ENCODE measurements at regions not wholly inside any gene's neighbourhood (a gene's known extent, or its start where the extent isn't known, plus 50 kb on each side); places are given as distances from the start of the nearest gene placed in this dataset.
A peak's percentile ranks its signal among the peaks of the same experiment; 100 is the strongest.

DNA sequence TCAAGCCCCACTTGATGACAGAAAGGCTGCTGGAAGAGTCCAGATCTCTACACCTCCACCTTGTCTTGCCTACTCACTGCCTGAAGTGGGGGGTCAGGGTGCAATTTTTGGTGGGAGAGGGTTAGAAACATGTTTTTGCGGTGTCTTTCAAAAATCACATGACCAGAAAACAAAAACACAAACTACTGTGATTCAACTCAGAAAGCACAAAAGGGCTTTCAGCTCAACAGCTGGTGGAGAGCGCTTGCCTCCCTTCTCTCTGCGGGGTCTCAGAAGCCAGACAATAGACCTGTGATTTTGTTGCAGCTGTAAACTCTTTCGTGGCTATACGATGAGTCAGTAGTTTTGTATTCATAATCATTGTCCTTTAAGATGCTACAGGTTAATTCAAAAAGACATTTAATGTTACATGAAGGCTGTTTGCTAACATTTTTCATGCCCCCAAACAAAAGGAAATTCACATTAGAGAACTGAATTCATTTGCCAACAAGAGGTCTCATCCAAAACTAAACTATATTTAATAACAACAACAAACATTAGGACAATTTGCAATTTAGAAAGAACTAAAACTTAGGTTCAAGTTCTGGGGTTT, 172.6 kb upstream of the RAI14 start:
- H3K4me1 ChIP-seq (ENCODE audit: low read depth): peaks cover under 1% of the 10 kb centered on the region
- no peak overlapping the region for H3K4me3 ChIP-seq
- TF ChIP-seq CTCF (IDR thresholded peaks at IDR 0.05; ENCODE audit: low read depth, low read length): no peak
- no peak overlapping the region for H3K27ac ChIP-seq
- no peaks in the 10 kb centered on the region for H3K36me3 ChIP-seq
- H3K9me3 ChIP-seq (ENCODE audit: low read depth): no peaks in the 10 kb centered on the region
- no peak for DNase-seq (ENCODE audit: low read depth in 1 of 2, low spot score in 1 of 2)
- H3K27me3 ChIP-seq: no peaks in the 10 kb centered on the region

DNA sequence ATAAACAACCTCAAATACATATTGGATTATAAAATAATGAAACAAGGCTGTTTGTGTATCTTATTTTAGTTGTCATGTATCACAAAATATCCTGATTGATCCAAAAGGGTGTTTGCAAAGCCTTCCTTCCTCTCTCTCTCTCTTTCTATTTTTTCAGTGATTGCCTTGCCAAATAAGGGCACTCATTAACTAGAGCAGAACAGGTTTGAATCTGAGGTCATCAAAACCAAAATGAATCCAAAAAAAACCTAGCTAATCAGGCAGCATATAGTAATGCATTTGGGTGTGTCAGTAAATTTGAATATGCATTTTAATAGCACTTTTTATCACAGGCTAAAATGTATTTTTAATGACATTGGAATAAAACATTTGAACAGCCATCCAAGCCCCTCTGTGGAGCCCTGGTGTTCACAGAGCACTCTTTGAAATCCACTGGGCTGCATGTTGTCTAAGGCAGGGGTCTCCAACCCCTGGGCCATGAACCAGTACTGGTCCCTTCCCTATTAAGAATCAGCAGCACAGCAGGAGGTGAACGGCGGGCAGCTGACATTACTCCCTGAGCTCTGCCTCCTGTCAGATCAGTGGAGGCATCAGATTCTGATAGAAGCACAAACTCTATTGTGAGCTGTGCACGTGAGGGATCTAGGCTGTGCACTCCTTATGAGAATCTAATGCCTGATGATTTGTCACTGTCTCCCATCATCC, 171.8 kb upstream of the RAI14 start:
- no peak overlapping the region for H3K4me3 ChIP-seq
- DNase-seq (ENCODE audit: low read depth in 1 of 2, low spot score in 1 of 2): no peak
- peaks cover 8% of the 10 kb centered on the region for H3K4me1 ChIP-seq (ENCODE audit: low read depth)
- no peaks in the 10 kb centered on the region for H3K36me3 ChIP-seq
- no peaks in the 10 kb centered on the region for H3K27me3 ChIP-seq
- no peak for TF ChIP-seq CTCF (IDR thresholded peaks at IDR 0.05; ENCODE audit: low read depth, low read length)
- no peak overlapping the region for H3K27ac ChIP-seq
- H3K9me3 ChIP-seq (ENCODE audit: low read depth): no peaks in the 10 kb centered on the region

- Histone ChIP-seq H3K27ac (no peak overlapping the region), H3K9me3 (ENCODE audit: low read depth) (no peaks in the 10 kb centered on the region), H3K4me1 (ENCODE audit: low read depth) (peaks cover 12% of the 10 kb centered on the region), H3K36me3 (no peaks in the 10 kb centered on the region), H3K27me3 (no peaks in the 10 kb centered on the region), H3K4me3 (no peak overlapping the region)
- no peak for TF ChIP-seq CTCF (IDR thresholded peaks at IDR 0.05; ENCODE audit: low read depth, low read length)
- no peak for DNase-seq (ENCODE audit: low read depth in 1 of 2, low spot score in 1 of 2)
These were observed 170.4 kb upstream of the RAI14 start for GRCh38 chr5:34485768-34486030.

DNA sequence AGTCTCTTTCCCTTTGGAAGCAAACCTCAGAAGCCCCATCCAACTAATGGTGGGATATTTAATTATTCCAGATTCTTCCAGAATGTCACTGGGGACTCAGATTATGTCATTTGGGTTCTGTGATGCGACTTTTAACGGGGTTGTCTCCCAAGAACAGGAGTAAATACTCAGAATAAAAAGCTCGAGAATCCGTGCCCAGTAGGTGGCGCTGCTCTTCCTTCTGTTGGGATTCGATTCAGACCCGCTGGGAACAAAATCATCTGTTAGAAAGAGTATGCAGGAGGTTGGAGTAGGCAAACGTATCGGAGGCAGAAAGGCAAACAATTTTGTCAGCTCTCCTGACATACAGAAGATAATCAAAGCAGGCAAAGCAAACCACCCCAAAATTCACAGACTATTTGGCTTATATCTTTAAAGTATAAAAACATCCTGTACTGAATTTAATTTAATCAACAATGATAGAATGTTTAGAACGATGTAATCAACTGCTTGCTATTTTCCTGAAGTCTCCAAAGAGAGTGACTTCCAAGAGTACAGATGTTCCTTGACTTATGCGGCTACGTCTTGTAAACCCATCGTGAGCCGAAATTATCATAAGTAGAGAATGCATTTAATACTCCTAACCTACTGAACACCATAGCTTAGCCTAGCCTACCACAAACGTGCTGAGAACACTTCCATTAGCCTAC, 169.8 kb upstream of the RAI14 start:
- peaks cover 17% of the 10 kb centered on the region for H3K4me1 ChIP-seq (ENCODE audit: low read depth)
- peak; percentile 90 for DNase-seq (ENCODE audit: low read depth in 1 of 2, low spot score in 1 of 2)
- H3K9me3 ChIP-seq (ENCODE audit: low read depth): no peaks in the 10 kb centered on the region
- H3K4me3 ChIP-seq: no peak overlapping the region
- peak; percentile 78 for TF ChIP-seq CTCF (IDR thresholded peaks at IDR 0.05; ENCODE audit: low read depth, low read length)
- no peak overlapping the region for H3K27ac ChIP-seq
- H3K27me3 ChIP-seq: no peaks in the 10 kb centered on the region
- H3K36me3 ChIP-seq: no peaks in the 10 kb centered on the region

DNA sequence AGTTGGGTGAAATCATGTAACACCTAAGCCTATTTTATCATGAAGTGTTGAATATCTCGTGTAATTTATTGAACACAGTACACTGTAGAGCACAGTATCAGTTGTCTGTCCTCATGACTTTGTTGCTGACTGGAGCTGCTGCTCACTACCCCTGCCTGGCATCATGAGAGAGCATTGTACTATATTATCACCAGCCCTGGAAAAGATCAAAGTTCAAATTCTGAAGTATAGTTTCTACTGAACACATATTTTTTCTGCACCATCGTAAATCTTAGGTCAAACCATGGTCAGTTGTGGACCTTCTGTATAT, 169.3 kb upstream of the RAI14 start:
- Histone ChIP-seq H3K27me3 (no peaks in the 10 kb centered on the region), H3K27ac (no peak overlapping the region), H3K36me3 (no peaks in the 10 kb centered on the region), H3K9me3 (ENCODE audit: low read depth) (no peaks in the 10 kb centered on the region), H3K4me1 (ENCODE audit: low read depth) (peaks cover 19% of the 10 kb centered on the region), H3K4me3 (no peak overlapping the region)
- no peak for TF ChIP-seq CTCF (IDR thresholded peaks at IDR 0.05; ENCODE audit: low read depth, low read length)
- no peak for DNase-seq (ENCODE audit: low read depth in 1 of 2, low spot score in 1 of 2)
